GM18517 (cell line): ENCODE measurements at regions not wholly inside any gene's neighbourhood (a gene's known extent, or its start where the extent isn't known, plus 50 kb on each side); places are given as distances from the start of the nearest gene placed in this dataset.
"Not testable (repeated sequence)": the region's sequence is repeated elsewhere in the genome, so short reads cannot be mapped to it uniquely, and the experiment has no call there.

Experiments
- ATAC-seq: cut with Tn5 transposase; IDR thresholded peaks from one replicate; pipeline ENCODE4 v1.9.1; 2021; ENCODE audit warnings: mild to moderate bottlenecking, moderate library complexity; ENCODE audit not compliant: unreplicated experiment

DNA sequence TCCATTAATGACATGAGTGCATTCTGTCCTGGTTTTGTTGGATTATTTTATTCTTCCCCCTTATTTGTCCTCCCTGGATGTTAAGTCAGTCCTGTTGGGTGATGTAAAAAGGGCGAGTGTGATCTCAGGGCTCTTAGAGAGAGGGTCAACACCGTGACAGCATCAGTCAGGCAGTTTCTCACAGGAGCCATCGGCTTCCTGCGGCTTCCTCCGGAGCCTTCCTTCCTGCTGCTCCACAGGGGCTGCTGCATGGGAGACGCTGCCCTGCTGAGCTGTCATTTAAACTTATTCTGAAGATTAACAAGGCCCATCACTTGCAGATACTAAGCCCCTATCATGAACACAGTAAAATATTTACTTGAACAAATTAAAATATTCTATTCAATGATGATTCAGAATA lies 211.3 kb downstream of the SPATA31A1 start:
- not testable (repeated sequence) for ATAC-seq

DNA sequence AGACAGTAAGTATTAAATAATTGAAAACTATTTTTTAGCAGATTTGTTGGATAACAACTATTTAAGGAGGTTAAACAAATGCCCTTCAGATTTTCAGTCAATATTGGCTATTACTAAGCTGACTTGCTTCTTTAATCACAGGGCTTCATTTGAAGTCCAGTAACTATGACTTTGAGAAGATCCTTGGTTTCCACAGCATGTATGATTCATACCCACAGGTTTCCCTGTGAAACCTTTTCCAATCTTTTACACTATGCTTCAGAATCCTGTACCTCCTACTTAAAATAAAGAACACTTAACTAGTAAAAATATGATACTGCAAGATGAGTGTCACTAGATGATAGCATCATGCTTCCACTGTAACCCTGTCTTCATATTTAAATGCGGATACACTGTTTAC lies 211.9 kb downstream of the SPATA31A1 start:
- not testable (repeated sequence) for ATAC-seq

DNA sequence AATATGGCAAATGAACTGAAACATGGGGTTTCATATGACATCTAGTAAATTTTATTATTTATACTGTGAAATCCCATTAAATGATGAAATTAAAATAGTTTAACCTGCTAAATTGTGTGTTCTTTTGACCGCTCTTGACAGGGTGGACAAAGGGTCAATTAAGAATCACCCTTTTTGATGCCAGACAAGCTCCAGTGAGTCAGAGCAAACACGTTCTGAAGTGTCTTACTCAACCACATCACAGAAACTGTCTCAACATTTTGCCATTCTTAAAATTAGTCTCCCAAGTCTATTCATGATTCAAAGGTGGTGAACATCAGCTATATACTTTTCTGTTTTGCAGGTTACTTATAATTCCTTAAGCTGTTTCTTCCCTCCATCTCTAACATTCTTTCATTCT lies 213.4 kb downstream of the SPATA31A1 start:
- not testable (repeated sequence) for ATAC-seq

DNA sequence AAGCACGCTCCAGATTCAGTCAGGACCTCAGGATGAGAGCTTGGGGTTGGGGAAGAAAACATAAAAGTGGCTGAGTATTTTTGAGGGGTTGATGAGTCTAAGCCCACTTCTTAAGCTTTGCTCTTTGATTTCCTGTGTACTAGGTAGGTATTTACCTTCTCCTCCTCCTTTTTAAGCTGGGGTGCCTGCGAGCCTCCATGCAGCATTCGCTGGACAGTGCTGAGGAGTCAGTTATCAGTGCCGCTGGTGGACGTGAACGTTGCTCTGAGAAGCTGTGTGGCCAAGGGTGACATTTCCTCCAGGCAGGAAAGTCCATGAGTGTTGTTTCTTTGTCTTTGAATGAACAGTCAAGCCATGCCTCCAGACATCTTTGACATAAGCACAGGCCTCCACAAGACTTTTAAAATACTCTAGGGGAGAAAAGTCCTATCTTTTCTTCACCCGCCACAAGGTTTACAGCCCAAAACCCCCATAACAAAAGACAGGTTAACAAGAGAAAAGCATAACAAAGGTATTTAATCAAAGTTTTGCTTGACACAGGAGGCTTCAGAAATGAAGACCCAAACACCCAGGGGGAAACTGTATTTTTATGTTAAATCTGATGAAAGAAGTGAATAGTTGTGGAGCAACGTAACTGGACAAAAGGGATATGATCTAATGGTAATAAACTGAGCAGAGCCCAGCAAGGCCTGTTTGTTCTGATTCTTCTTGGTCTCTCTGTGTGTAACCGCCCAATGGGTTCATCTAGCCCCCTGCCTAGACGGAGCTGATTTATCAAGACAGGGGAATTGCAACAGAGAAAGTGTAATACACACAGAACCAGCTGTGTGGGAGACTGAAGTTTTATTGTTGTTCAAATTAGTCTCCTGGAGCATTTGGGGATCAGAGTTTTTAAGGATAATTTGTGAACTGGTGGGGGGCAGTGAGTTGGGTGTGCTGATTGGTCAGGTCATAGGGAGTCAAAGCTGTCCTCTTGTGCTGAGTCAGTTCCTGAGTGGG lies 217.9 kb downstream of the SPATA31A1 start:
- not testable (repeated sequence) for ATAC-seq

- ATAC-seq, result not testable (repeated sequence)
These were observed 223.5 kb downstream of the SPATA31A1 start for GRCh38 chr9:39579000-39579399.

DNA sequence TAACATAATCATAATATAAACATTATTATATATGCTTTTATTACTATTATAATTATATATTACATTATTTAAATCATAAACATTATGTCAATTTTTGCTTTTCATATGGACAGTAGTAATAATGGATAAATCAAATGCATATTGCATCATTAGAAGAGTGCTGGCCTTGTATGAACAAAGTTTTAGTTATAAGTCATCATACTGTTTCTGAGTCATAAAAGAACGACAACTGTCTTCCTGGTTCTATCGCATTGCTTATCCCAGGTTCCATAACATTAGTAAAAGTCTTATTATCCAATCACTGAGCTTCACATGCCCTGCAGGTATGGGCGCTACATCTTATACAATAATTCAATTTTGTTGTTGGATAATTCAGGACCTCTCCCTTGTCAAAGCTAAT lies 225.8 kb downstream of the SPATA31A1 start:
- not testable (repeated sequence) for ATAC-seq

- ATAC-seq, result not testable (repeated sequence)
These were observed 227.4 kb downstream of the SPATA31A1 start for GRCh38 chr9:39582677-39583412.

DNA sequence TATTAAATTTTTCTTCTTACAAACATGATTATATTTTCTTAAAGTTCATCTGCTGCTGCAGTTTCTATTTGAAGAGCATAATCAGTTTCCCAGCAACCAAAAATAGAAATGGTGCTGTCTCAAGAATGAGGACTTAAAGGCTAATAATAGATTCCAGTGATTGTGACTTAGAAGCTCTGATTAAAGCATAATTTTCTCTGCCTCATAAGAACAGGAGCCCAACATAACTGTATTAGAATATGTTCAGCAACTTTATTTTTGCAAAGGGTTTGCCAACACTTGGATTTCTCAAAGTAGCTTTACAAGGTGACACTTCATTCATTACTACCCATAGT lies 227.9 kb downstream of the SPATA31A1 start:
- ATAC-seq, result not testable (repeated sequence)

- ATAC-seq, result not testable (repeated sequence)
These were observed 229.8 kb downstream of the SPATA31A1 start for GRCh38 chr9:39585233-39585632.

DNA sequence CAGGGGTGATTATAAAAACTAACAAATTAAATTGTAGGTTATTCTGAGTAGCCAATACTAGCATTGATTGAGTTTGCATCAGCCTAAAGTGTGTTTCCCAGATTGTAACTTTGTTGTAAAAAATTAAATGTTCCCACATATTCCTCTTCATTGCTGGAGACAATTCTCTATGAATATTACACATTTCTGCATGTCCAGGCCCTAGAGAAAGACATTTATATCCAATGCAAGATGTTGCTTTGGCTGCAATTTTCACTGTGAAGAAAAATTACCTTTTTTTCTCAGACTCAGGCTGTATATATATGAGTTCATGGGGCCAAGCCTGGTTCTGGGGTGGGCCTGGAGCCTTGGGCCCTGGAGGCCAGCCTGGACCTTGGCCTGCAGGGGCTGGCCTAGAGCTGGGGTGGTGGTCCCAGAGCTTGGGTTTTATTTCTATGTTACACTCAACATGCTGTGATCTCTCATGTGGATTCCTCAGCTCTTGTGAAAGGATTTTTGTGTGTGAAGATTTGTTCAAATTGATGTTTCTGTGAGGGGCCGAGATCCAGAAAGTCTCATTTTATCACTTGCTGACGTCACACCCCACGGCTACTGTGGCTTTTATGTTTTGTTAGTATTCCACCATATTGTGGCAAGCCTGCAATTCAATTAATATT lies 232.5 kb downstream of the SPATA31A1 start:
- no peak for ATAC-seq

DNA sequence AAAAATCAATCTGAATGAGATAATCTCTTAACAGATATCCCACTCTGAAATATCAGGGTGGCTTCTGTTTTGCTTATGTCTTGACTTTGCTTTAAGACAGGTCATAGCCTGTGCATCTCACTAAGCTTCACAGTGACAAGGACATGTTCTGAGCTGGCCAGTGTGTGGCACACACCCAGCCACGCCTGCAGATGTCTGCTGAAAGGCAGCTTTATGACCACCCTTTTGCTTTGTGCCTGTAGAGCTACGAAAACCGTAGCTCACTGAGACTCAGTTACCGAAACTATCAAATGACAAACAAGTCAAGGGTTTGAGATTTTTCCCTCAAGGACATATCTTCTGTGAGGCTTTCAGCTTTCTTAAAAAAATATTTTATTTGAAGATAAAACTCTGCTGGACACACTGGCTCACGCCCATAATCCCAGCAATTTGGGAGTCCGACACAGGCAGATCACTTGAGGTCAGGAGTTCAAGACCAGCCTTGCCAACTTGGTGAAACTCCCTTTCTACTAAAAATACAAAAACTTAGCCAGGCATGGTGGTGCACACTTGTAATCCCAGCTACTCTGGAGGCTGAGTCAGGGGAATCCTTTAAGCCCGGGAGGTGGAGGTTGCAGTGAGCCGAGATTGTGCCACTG lies 233.2 kb downstream of the SPATA31A1 start:
- ATAC-seq, result no peak

DNA sequence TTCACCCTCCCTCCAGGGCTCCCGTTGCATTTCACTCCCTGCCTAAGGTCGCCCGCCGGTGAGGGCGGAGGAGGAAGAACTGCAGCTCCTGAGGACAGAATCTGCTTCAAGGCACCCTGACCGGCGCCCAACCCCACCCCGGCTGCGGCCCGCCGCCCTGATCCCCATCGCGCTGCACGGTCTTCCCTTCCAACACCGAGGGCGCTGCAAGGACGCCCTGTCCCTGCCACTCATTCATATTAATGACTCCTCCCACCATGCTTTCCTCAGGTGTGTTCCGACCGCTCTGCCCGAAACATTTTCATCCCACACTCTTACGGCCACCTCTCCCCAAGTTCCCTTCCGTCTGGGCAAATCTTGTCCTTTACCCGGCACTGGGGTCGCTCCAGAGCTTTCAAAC lies 248.6 kb downstream of the SPATA31A1 start:
- not testable (repeated sequence) for ATAC-seq

DNA sequence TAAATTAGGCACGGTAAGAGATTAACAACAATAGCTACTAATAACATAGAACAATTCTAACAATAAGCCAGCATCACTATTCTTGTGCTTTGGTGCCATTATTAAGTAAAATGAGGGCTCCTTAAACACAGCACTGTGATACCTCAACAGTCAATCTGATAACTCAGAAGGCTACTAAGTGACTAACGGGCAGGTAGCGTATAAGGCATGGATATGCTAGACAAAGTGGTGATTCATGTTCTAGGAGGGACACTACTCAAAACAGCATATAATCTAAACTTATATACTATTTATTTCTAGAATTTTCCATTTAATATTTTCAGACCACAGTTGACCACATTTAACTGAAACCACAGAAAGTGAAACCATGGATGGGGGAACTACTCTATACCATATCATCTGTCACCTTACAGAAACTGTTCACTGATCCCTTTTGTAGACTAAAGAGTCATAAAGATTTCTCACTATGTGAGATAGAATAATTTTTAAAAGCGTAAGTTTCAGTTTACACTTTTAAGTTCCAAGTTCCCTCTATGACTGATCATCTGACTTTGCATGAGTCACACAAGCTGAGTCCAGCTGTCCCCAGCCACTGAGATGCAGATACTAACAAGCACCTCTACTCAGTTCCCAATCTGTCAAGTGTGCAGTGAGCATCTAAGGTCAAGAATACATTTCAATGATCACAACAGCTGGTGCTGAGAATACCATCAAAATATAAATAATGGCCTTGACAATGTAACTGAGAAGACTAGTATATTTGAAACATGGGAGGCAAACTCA lies 256.2 kb downstream of the SPATA31A1 start:
- peak; percentile 97 for ATAC-seq

- not testable (repeated sequence) for ATAC-seq
These were observed 261.0 kb downstream of the SPATA31A1 start for GRCh38 chr9:39616480-39616879.

DNA sequence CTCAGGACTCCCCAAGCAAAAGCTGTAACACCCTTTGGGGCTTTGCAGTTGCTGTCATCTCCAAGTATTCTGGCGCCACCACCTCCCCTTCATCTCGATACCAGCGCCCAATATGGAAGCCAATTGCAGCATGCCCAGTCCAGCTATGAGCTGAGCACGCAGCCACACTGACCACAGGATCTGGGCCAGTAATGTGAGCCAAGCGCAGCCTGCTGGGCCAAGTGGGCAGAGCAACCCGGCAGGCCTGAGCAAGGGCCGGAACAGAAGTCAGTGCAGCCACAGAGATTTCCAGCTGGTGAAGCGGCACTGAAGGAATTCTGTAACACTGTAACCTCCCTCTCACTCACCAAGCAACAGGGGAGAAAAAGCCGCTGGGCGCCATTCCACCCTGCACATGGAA lies 268.6 kb downstream of the SPATA31A1 start:
- ATAC-seq, result not testable (repeated sequence)

DNA sequence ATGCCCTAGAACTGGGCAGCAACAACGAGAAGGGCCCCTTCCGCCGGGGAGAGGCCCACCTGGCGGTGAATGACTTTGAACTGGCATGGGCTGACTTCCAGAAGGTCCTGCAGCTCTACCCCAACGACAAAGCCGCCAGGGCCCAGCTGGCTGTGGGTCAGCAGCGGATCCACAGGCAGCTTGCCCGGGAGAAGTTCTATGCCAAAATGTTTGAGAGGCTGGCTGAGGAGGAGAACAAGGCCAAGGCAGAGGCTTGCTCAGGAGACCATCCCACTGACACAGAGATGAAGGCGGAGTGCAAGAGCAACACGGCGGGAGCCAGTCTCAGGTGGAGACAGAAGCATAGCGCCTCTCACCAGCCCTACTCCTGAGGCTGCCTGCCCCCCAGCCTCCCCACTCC lies 276.6 kb downstream of the SPATA31A1 start:
- not testable (repeated sequence) for ATAC-seq

DNA sequence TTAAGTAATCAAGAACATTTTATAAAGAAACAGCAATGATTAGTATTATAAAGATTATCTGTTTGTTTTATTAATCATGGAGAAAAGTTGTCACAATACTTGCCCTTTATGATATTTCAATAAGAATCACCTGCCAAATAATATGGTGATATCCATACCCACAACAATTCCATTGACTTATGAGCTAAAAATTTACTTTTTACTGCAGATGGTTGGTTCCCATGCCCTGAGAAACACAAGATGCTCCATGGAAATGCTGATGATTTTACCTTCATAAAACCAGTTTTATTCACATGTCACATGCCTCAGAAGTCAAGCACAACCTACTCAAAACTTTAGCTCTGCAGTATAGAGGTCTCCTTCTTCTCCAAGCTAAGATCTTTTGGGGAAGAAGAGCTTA lies 293.6 kb downstream of the SPATA31A1 start:
- ATAC-seq, result not testable (repeated sequence)

DNA sequence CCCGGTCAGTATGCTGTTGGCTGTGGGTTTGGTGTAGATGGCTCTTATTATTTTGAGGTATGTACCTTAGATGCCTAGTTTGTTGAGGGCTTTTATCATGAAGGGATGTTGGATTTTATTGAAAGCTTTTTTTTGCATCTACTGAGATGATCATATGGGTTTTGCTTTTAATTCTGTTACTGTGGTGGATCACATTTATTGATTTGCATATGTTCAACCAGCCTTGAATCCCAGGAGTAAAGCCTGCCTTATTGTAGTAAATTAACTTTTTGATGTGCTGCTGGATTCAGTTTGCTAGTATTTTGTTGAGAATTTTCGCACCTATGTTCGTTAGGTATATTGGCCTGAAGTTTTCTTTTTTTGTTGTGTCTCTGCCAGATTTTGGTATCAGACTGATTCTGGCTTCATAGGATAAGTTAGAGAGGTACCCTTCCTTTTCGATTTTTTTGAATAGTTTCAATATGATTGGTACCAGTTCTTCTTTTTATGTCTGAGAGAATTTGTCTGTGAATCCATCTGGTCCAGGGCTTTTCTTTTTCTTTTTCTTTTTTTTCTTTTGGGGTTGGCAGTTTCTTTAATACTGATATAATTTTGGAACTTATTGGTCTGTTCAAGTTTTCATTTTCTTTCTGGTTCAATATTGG lies 301.6 kb downstream of the SPATA31A1 start:
- peak; percentile 94 for ATAC-seq

GRCh38 chr9:39663020-39663419 lies 307.6 kb downstream of the SPATA31A1 start:
- ATAC-seq, result not testable (repeated sequence)
